Neuronal stem cell (in vitro differentiated cells): ENCODE measurements at regions not wholly inside any gene's neighbourhood (a gene's known extent, or its start where the extent isn't known, plus 50 kb on each side); places are given as distances from the start of the nearest gene placed in this dataset.

Experiments used
- DNase-seq: peaks from one replicate; pipeline ENCODE4 v3.0.0-alpha.2; 2013; ENCODE audit warnings: low spot score
- H2AFZ ChIP-seq: one replicate; pipeline ENCODE4 v1.6.1; 2013; ENCODE audit warnings: mild to moderate bottlenecking, low read length, inconsistent platforms
- H2AK5ac ChIP-seq: 2 replicates; pipeline ENCODE4 v1.6.1; 2013; ENCODE audit warnings: low read depth, mild to moderate bottlenecking, inconsistent platforms, low read length, moderate library complexity, mixed read lengths
- H2BK120ac ChIP-seq: 2 replicates; pipeline ENCODE4 v1.6.1; 2013; ENCODE audit warnings: low read depth, mild to moderate bottlenecking, inconsistent platforms, low read length, moderate library complexity, mixed read lengths
- H2BK12ac ChIP-seq: one replicate; pipeline ENCODE4 v1.6.1; 2013; ENCODE audit warnings: low read length, inconsistent platforms
- H2BK15ac ChIP-seq: 2 replicates; pipeline ENCODE4 v1.6.1; 2013; ENCODE audit warnings: mild to moderate bottlenecking, low read length, inconsistent platforms, mixed read lengths
- H2BK5ac ChIP-seq: one replicate; pipeline ENCODE4 v1.6.1; 2013; ENCODE audit warnings: inconsistent platforms, mild to moderate bottlenecking, low read length, moderate library complexity
- H3K14ac ChIP-seq: one replicate; pipeline ENCODE4 v1.6.1; 2013; ENCODE audit warnings: low read length, inconsistent platforms
- H3K18ac ChIP-seq: 2 replicates; pipeline ENCODE4 v1.6.1; 2013; ENCODE audit warnings: low read length, inconsistent platforms
- H3K23ac ChIP-seq: 2 replicates; pipeline ENCODE4 v1.6.1; 2013; ENCODE audit warnings: low read depth, mild to moderate bottlenecking, mixed read lengths, low read length, inconsistent platforms; ENCODE audit not compliant: poor library complexity
- H3K27ac ChIP-seq: replicated peaks from 3 replicates; pipeline ENCODE4 v1.5.1; 2013; ENCODE audit warnings: low read length, inconsistent platforms
- H3K27me3 ChIP-seq, 3 experiments: 2 replicates each; pipeline ENCODE4 v1.6.1; 2013; ENCODE audit warnings: low read length in 3 of 3, mild to moderate bottlenecking in 2 of 3, inconsistent platforms in 1 of 3, low read depth in 1 of 3, mixed read lengths in 1 of 3, moderate library complexity in 1 of 3; ENCODE audit not compliant: control insufficient read depth in 3 of 3, insufficient read depth in 3 of 3
- H3K36me3 ChIP-seq, 2 donors: replicated peaks in 1 of 2; 2 replicates each; pipeline ENCODE4 v1.6.1; 2013; ENCODE audit warnings: low read length in 2 of 2; ENCODE audit not compliant: control insufficient read depth in 2 of 2, insufficient read depth in 2 of 2
- H3K4ac ChIP-seq: 2 replicates; pipeline ENCODE4 v1.6.1; 2013; ENCODE audit warnings: inconsistent platforms, mild to moderate bottlenecking, low read length, moderate library complexity
- H3K4me1 ChIP-seq, 2 donors: 1 replicate in 1 of 2; 2 replicates in 1 of 2; pipeline ENCODE4 v1.6.1; 2013; ENCODE audit warnings: low read length in 2 of 2, low read depth in 1 of 2; ENCODE audit not compliant: control insufficient read depth in 2 of 2, insufficient read depth in 1 of 2
- H3K4me2 ChIP-seq: one replicate; pipeline ENCODE4 v1.6.1; 2013; ENCODE audit warnings: mild to moderate bottlenecking, low read length, inconsistent platforms; ENCODE audit not compliant: insufficient read depth, poor library complexity, severe bottlenecking
- H3K4me3 ChIP-seq, 2 donors: 2 replicates each; pipeline ENCODE4 v1.5.1; 2013; ENCODE audit warnings: low read length in 2 of 2, mild to moderate bottlenecking in 2 of 2, inconsistent platforms in 1 of 2, moderate library complexity in 1 of 2
- H3K79me1 ChIP-seq: one replicate; pipeline ENCODE4 v1.6.1; 2013; ENCODE audit warnings: low read depth, mild to moderate bottlenecking, inconsistent platforms, low read length, moderate library complexity
- H3K9ac ChIP-seq: one replicate; pipeline ENCODE4 v1.6.1; 2013; ENCODE audit warnings: mild to moderate bottlenecking, low read depth, low read length, inconsistent platforms; ENCODE audit not compliant: poor library complexity
- H3K9me3 ChIP-seq, 2 donors: replicated peaks in 1 of 2; 2 replicates each; pipeline versions ENCODE3 to v1.6.1; 2013; ENCODE audit warnings: low read length in 2 of 2, mild to moderate bottlenecking in 2 of 2, inconsistent platforms in 1 of 2, low read depth in 1 of 2, mixed read lengths in 1 of 2, moderate library complexity in 1 of 2; ENCODE audit not compliant: control insufficient read depth in 2 of 2, insufficient read depth in 1 of 2
- H4K8ac ChIP-seq: one replicate; pipeline ENCODE4 v1.6.1; 2013; ENCODE audit warnings: low read depth, mild to moderate bottlenecking, inconsistent platforms, low read length, moderate library complexity
- H4K91ac ChIP-seq: one replicate; pipeline ENCODE4 v1.6.1; 2013; ENCODE audit warnings: low read length, low read depth, mild to moderate bottlenecking, inconsistent platforms; ENCODE audit not compliant: poor library complexity
- WGBS, 2 donors: extraction: QIAGEN DNeasy Blood & Tissue Kit; methylation state at CpG; one replicate each; pipeline ENCODE4 v1.1.7; 2013; ENCODE audit warnings: missing lambda C conversion rate in 2 of 2, mixed read lengths in 1 of 2; ENCODE audit not compliant: insufficient read length in 2 of 2, insufficient replicate concordance in 1 of 2; ENCODE audit errors: extremely low coverage in 2 of 2; 5-methylcytosine and 5-hydroxymethylcytosine counted together

- H4K8ac ChIP-seq: no peak overlapping the region
- no peak overlapping the region for H3K14ac ChIP-seq
- no peak overlapping the region for H4K91ac ChIP-seq
- H3K79me1 ChIP-seq: no peaks in the 10 kb centered on the region
- H3K18ac ChIP-seq: no peak overlapping the region
- H3K4ac ChIP-seq: no peak overlapping the region
- H2AFZ ChIP-seq: no peak overlapping the region
- DNase-seq: no peak
- H3K4me2 ChIP-seq: no peak overlapping the region
- no peak overlapping the region for H2AK5ac ChIP-seq
- H3K4me1 ChIP-seq: no peaks in the 10 kb centered on the region
- H2BK5ac ChIP-seq: no peak overlapping the region
- WGBS, 2 donors: no CpG with 5 or more reads among the region's 4 CpGs
- H3K9me3 ChIP-seq: no peaks in the 10 kb centered on the region
- no peak overlapping the region for H3K9ac ChIP-seq
- no peak overlapping the region for H2BK15ac ChIP-seq
- H3K36me3 ChIP-seq: no peaks in the 10 kb centered on the region
- H3K27ac ChIP-seq: no peak overlapping the region
- no peak overlapping the region for H2BK120ac ChIP-seq
- H3K4me3 ChIP-seq: no peak overlapping the region
- H3K27me3 ChIP-seq: no peaks in the 10 kb centered on the region
- no peak overlapping the region for H3K23ac ChIP-seq
- no peak overlapping the region for H2BK12ac ChIP-seq
Measured at GRCh38 chr13:85597790-85598500, 201.3 kb downstream of the SLITRK6 start.

- no peaks in the 10 kb centered on the region for H3K4me1 ChIP-seq
- no peak overlapping the region for H3K4me2 ChIP-seq
- no peaks in the 10 kb centered on the region for H3K27me3 ChIP-seq
- H3K23ac ChIP-seq: no peak overlapping the region
- WGBS, 2 donors: no CpG with 5 or more reads among the region's 2 CpGs
- DNase-seq: no peak
- H3K4me3 ChIP-seq: no peak overlapping the region
- H3K79me1 ChIP-seq: no peaks in the 10 kb centered on the region
- H2BK12ac ChIP-seq: no peak overlapping the region
- H4K8ac ChIP-seq: no peak overlapping the region
- H3K14ac ChIP-seq: no peak overlapping the region
- H4K91ac ChIP-seq: no peak overlapping the region
- no peak overlapping the region for H2BK15ac ChIP-seq
- H2AFZ ChIP-seq: no peak overlapping the region
- no peak overlapping the region for H2BK5ac ChIP-seq
- no peak overlapping the region for H2BK120ac ChIP-seq
- no peak overlapping the region for H2AK5ac ChIP-seq
- no peaks in the 10 kb centered on the region for H3K36me3 ChIP-seq
- H3K9me3 ChIP-seq: no peaks in the 10 kb centered on the region
- no peak overlapping the region for H3K18ac ChIP-seq
- no peak overlapping the region for H3K4ac ChIP-seq
- H3K9ac ChIP-seq: no peak overlapping the region
- no peak overlapping the region for H3K27ac ChIP-seq
Measured at GRCh38 chr13:85592211-85592610, 207.0 kb downstream of the SLITRK6 start.

GRCh38 chr13:85590231-85590931, 208.8 kb downstream of the SLITRK6 start:
- H3K14ac ChIP-seq: no peak overlapping the region
- no peak overlapping the region for H2AK5ac ChIP-seq
- H3K4me1 ChIP-seq: no peaks in the 10 kb centered on the region
- H3K79me1 ChIP-seq: no peaks in the 10 kb centered on the region
- no peaks in the 10 kb centered on the region for H3K27me3 ChIP-seq
- H2BK120ac ChIP-seq: no peak overlapping the region
- no peaks in the 10 kb centered on the region for H3K9me3 ChIP-seq
- DNase-seq: no peak
- no peak overlapping the region for H3K27ac ChIP-seq
- H3K4me3 ChIP-seq: no peak overlapping the region
- H2AFZ ChIP-seq: no peak overlapping the region
- no peak overlapping the region for H2BK5ac ChIP-seq
- no peak overlapping the region for H3K18ac ChIP-seq
- H3K4me2 ChIP-seq: no peak overlapping the region
- H3K4ac ChIP-seq: no peak overlapping the region
- H2BK12ac ChIP-seq: no peak overlapping the region
- H2BK15ac ChIP-seq: no peak overlapping the region
- no peaks in the 10 kb centered on the region for H3K36me3 ChIP-seq
- no peak overlapping the region for H4K8ac ChIP-seq
- WGBS, 2 donors: no CpG with 5 or more reads among the region's 2 CpGs
- H4K91ac ChIP-seq: no peak overlapping the region
- no peak overlapping the region for H3K23ac ChIP-seq
- H3K9ac ChIP-seq: no peak overlapping the region

GRCh38 chr13:85589021-85589420, 210.2 kb downstream of the SLITRK6 start:
- Histone ChIP-seq H4K8ac (no peak overlapping the region), H3K14ac (no peak overlapping the region), H3K27ac (no peak overlapping the region), H3K4ac (no peak overlapping the region), H3K4me3 (no peak overlapping the region), H3K79me1 (no peaks in the 10 kb centered on the region), H2BK120ac (no peak overlapping the region), H3K27me3 (no peaks in the 10 kb centered on the region), H3K36me3 (no peaks in the 10 kb centered on the region), H3K23ac (no peak overlapping the region), H2BK15ac (no peak overlapping the region), H3K4me2 (no peak overlapping the region), H2BK12ac (no peak overlapping the region), H2AK5ac (no peak overlapping the region), H3K9me3 (no peaks in the 10 kb centered on the region), H3K9ac (no peak overlapping the region), H4K91ac (no peak overlapping the region), H3K18ac (no peak overlapping the region), H3K4me1 (no peaks in the 10 kb centered on the region), H2AFZ (no peak overlapping the region), H2BK5ac (no peak overlapping the region)
- no peak for DNase-seq
- WGBS, 2 donors: no CpG with 5 or more reads among the region's 5 CpGs
